T-cell (primary cell): ENCODE measurements at regions not wholly inside any gene's neighbourhood (a gene's known extent, or its start where the extent isn't known, plus 50 kb on each side); places are given as distances from the start of the nearest gene placed in this dataset.

Experiments
- ATAC-seq, 4 experiments: fragments of 200-7000 bp in 3 of 4; fragments of 150-1000 bp in 1 of 4; cut with Tn5 transposase; replicated peaks in 1 of 4; 1 replicate in 3 of 4; 2 replicates in 1 of 4; pipeline ENCODE4 v1.10.0; 2021; ENCODE audit warnings: moderate library complexity in 3 of 4, mild to moderate bottlenecking in 2 of 4, moderate number of reproducible peaks in 1 of 4
- CTCF ChIA-PET, 2 donors: fragments of 300-600 bp; sonication (Branson Sonifier 250); formaldehyde crosslinking; loops; one replicate each; lab custom pipeline; 2022; ENCODE audit warnings: antibody characterized with exemption in 2 of 2; lab: Charles Lee
- POLR2A ChIA-PET, 2 donors: fragments of 300-600 bp; sonication (Branson Sonifier 250); formaldehyde crosslinking; loops; one replicate each; lab custom pipeline; 2022; ENCODE audit warnings: antibody characterized with exemption in 2 of 2; lab: Charles Lee
- DNase-seq, 35 experiments: peaks; one replicate each; pipeline versions ENCODE4 v3.0.0 to v3.0.0-alpha.2; 2013 to 2023
- H3K27ac ChIP-seq: one replicate; pipeline ENCODE4 v1.5.1; 2013; ENCODE audit warnings: low read length
- H3K27me3 ChIP-seq, 2 experiments: replicated peaks in 1 of 2; 1 replicate in 1 of 2; 2 replicates in 1 of 2; pipeline versions ENCODE4 v1.6.1 to v1.7.0; 2013; ENCODE audit warnings: low read length in 1 of 2, mixed read lengths in 1 of 2; ENCODE audit not compliant: control insufficient read depth in 2 of 2, insufficient read depth in 2 of 2; ENCODE audit errors: extremely low read depth in 1 of 2
- H3K36me3 ChIP-seq, 2 donors: 1 replicate in 1 of 2; 2 replicates in 1 of 2; pipeline versions ENCODE4 v1.6.1 to v1.7.0; 2013; ENCODE audit warnings: low read length in 1 of 2; ENCODE audit not compliant: control insufficient read depth in 2 of 2, insufficient read depth in 1 of 2; ENCODE audit errors: extremely low read depth in 1 of 2
- H3K4me1 ChIP-seq, 2 experiments: 1 replicate in 1 of 2; 2 replicates in 1 of 2; pipeline versions ENCODE4 v1.6.1 to v1.7.0; 2013; ENCODE audit warnings: low read length in 2 of 2, mixed read lengths in 1 of 2; ENCODE audit not compliant: insufficient read depth in 2 of 2, control insufficient read depth in 1 of 2; ENCODE audit errors: extremely low read depth in 1 of 2
- H3K4me3 ChIP-seq, 2 donors: 1 replicate in 1 of 2; 2 replicates in 1 of 2; pipeline versions ENCODE4 v1.5.1 to v1.7.0; 2013; ENCODE audit warnings: mild to moderate bottlenecking in 2 of 2, low read length in 1 of 2, moderate library complexity in 1 of 2; ENCODE audit not compliant: control insufficient read depth in 1 of 2; ENCODE audit errors: extremely low read depth in 1 of 2
- H3K9me3 ChIP-seq: 2 replicates; pipeline ENCODE4 v1.7.0; 2013
- H3K27ac Mint-ChIP-seq, 2 donors: one replicate each; pipeline ENCODE4 v1.8.0; 2020 to 2021; ENCODE audit warnings: mild to moderate bottlenecking in 2 of 2, mixed read lengths in 2 of 2
- H3K27me3 Mint-ChIP-seq, 2 donors: one replicate each; pipeline ENCODE4 v1.8.0; 2021 to 2022; ENCODE audit warnings: mixed read lengths in 2 of 2
- H3K36me3 Mint-ChIP-seq: one replicate; pipeline ENCODE4 v1.8.0; 2021; ENCODE audit warnings: mixed read lengths
- H3K4me1 Mint-ChIP-seq, 3 donors: one replicate each; pipeline ENCODE4 v1.8.0; 2020 to 2022; ENCODE audit warnings: mixed read lengths in 3 of 3, mild to moderate bottlenecking in 1 of 3
- H3K4me3 Mint-ChIP-seq, 3 donors: one replicate each; pipeline ENCODE4 v1.8.0; 2020 to 2022; ENCODE audit warnings: mild to moderate bottlenecking in 3 of 3, mixed read lengths in 3 of 3, moderate library complexity in 3 of 3
- H3K9me3 Mint-ChIP-seq, 3 donors: one replicate each; pipeline ENCODE4 v1.8.0; 2020 to 2022; ENCODE audit warnings: mixed read lengths in 3 of 3
- WGBS: methylation state at CpG from one replicate; pipeline ENCODE4 v1.1.5; 2013; ENCODE audit warnings: missing lambda C conversion rate; ENCODE audit not compliant: insufficient coverage; 5-methylcytosine and 5-hydroxymethylcytosine counted together

DNA sequence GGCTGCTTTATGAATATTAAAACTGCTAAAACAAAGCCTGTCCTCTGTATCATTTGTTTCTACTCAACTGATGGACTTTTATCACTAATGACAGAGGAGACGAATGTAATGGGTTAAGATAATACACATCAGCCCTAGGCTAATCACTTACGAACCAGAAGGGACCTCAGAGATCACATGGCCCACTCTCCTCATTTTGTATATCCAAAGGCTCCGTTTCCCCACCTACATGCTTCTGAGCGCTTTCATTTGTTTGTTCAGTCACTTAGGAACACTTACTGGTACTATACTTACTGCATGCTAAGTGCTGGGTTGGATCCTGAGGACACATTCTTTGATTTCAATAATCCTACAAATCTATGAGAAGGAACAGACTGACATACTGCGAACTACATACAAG, 169.3 kb downstream of the CEP135 start:
- WGBS = 100% methylated on average over 1 of the region's 5 CpGs
- no peak overlapping the region for H3K4me3 Mint-ChIP-seq
- POLR2A ChIA-PET = no interaction called here

DNA sequence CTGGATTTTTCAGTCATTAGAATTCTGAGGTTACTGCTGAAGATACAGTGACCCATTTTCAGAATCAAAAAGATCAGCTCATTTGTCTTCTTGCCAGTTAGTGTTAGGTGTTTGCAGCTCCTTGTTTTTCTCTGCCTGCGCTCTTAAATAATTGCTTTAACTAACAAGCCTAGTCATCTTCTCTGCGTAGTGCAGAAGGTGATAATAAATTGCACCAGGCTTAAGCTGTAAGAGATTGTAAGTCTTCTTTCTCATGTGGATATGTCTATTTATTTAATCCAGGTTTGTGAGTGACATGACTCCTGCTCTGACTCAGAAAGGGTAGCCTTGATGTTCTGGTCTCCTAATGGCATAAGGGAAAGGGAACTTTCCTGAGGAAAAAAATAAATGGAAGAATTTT, 167.2 kb downstream of the CEP135 start:
- Mint-ChIP-seq H3K27ac (no peak overlapping the region), H3K36me3 (no peaks in the 10 kb centered on the region), H3K4me3 (no peak overlapping the region), H3K27me3 (no peaks in the 10 kb centered on the region), H3K9me3 (no peaks in the 10 kb centered on the region), H3K4me1 (peaks cover 0 to 5% (median 2%) of the 10 kb centered on the region in 3 donors)
- WGBS = no CpG with 5 or more reads among the region's 2 CpGs
- Histone ChIP-seq H3K27me3 (no peaks in the 10 kb centered on the region), H3K4me1 (no peaks in the 10 kb centered on the region), H3K27ac (no peak overlapping the region), H3K9me3 (no peaks in the 10 kb centered on the region), H3K36me3 (no peaks in the 10 kb centered on the region), H3K4me3 (no peak overlapping the region)
- DNase-seq (no peak), ATAC-seq (no peak)
- ChIA-PET POLR2A (no interaction called here), CTCF (no interaction called here)

More for the DNA sequence above, 169.3 kb downstream of the CEP135 start:
- no peak for DNase-seq
- no peaks in the 10 kb centered on the region for H3K36me3 ChIP-seq
- Mint-ChIP-seq H3K36me3 (no peaks in the 10 kb centered on the region), H3K27me3 (peaks cover 0 to 1% of the 10 kb centered on the region in 2 donors), H3K9me3 (no peaks in the 10 kb centered on the region), H3K27ac (no peak overlapping the region), H3K4me1 (peaks cover 0 to 5% (median 2%) of the 10 kb centered on the region in 3 donors)
- H3K9me3 ChIP-seq = no peaks in the 10 kb centered on the region
- H3K27me3 ChIP-seq = no peaks in the 10 kb centered on the region
- CTCF ChIA-PET = no interaction called here
- no peaks in the 10 kb centered on the region for H3K4me1 ChIP-seq
- H3K27ac ChIP-seq = no peak overlapping the region
- H3K4me3 ChIP-seq = no peak overlapping the region
- ATAC-seq = no peak

- H3K4me1 Mint-ChIP-seq = peaks cover 0 to 5% (median 2%) of the 10 kb centered on the region in 3 donors
- H3K27me3 Mint-ChIP-seq = peaks cover 0 to 4% of the 10 kb centered on the region in 2 donors
- no peaks in the 10 kb centered on the region for H3K9me3 ChIP-seq
- CTCF ChIA-PET = interaction anchor here in 1 of 2 donors (0.7 kb wide), 1 partner anchor 43 kb away, joined by 3 read pairs; no protein-coding TSS in a partner anchor
- POLR2A ChIA-PET = no interaction called here
- H3K36me3 ChIP-seq = no peaks in the 10 kb centered on the region
- H3K27me3 ChIP-seq = no peaks in the 10 kb centered on the region
- no peak overlapping the region for H3K4me3 ChIP-seq
- H3K27ac Mint-ChIP-seq = no peak overlapping the region
- H3K9me3 Mint-ChIP-seq = no peaks in the 10 kb centered on the region
- WGBS = 20% methylated on average over 1 of the region's 4 CpGs
- DNase-seq (no peak), ATAC-seq (no peak)
- H3K27ac ChIP-seq = no peak overlapping the region
- H3K4me3 Mint-ChIP-seq = no peak overlapping the region
- H3K4me1 ChIP-seq = no peaks in the 10 kb centered on the region
- H3K36me3 Mint-ChIP-seq = no peaks in the 10 kb centered on the region
Measured at GRCh38 chr4:56112377-56112776, 163.6 kb downstream of the CEP135 start.

GRCh38 chr4:56106180-56107147, 157.7 kb downstream of the CEP135 start:
- no peaks in the 10 kb centered on the region for H3K4me1 Mint-ChIP-seq
- H3K9me3 Mint-ChIP-seq = no peaks in the 10 kb centered on the region
- ChIA-PET CTCF (interaction anchor here in 1 of 2 donors (0.6 kb wide), 1 partner anchor 835 kb away, joined by 3 read pairs; no protein-coding TSS in a partner anchor), POLR2A (no interaction called here)
- Histone ChIP-seq H3K9me3 (no peaks in the 10 kb centered on the region), H3K36me3 (no peaks in the 10 kb centered on the region), H3K4me3 (no peak overlapping the region), H3K4me1 (no peaks in the 10 kb centered on the region), H3K27ac (no peak overlapping the region), H3K27me3 (no peaks in the 10 kb centered on the region)
- no peak overlapping the region for H3K4me3 Mint-ChIP-seq
- peaks cover 0 to 4% of the 10 kb centered on the region in 2 donors for H3K27me3 Mint-ChIP-seq
- no peaks in the 10 kb centered on the region for H3K36me3 Mint-ChIP-seq
- WGBS = 93% methylated on average over 2 of the region's 11 CpGs
- ATAC-seq = no peak
- H3K27ac Mint-ChIP-seq = no peak overlapping the region
- DNase-seq = no peak

- no peak for ATAC-seq
- no peaks in the 10 kb centered on the region for H3K27me3 Mint-ChIP-seq
Measured at GRCh38 chr4:56104188-56104587, 155.4 kb downstream of the CEP135 start.

DNA sequence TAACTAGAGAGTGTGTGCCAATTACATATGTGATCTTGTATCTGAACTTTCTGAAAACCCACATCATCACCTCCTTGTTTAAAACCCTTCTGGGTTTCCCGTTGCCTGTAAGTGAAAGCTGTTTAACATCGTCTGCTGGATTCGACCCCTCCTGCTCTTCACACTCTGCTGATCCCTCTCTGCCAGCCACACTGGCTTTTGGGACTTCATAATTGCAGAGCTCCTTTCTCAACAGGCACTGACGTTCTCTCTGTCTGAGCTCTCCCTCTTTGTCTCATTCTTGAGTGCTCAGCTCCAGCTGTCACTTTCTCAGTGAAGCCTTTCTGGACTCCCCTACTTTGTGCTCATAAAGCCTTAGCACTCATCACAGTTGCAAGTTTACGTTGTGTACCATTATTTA, 153.9 kb downstream of the CEP135 start:
- no peak overlapping the region for H3K27ac Mint-ChIP-seq

More at GRCh38 chr4:56104188-56104587, 155.4 kb downstream of the CEP135 start:
- Histone ChIP-seq H3K27me3 (no peaks in the 10 kb centered on the region), H3K9me3 (no peaks in the 10 kb centered on the region), H3K27ac (no peak overlapping the region), H3K36me3 (no peaks in the 10 kb centered on the region), H3K4me3 (no peak overlapping the region), H3K4me1 (no peaks in the 10 kb centered on the region)
- no peak overlapping the region for H3K27ac Mint-ChIP-seq
- CTCF ChIA-PET = no interaction called here
- WGBS = 56% methylated on average over 1 of the region's 3 CpGs
- POLR2A ChIA-PET = no interaction called here
- no peaks in the 10 kb centered on the region for H3K9me3 Mint-ChIP-seq
- H3K4me1 Mint-ChIP-seq = no peaks in the 10 kb centered on the region
- no peak for DNase-seq
- H3K4me3 Mint-ChIP-seq = no peak overlapping the region
- no peaks in the 10 kb centered on the region for H3K36me3 Mint-ChIP-seq

More for the DNA sequence above, 153.9 kb downstream of the CEP135 start:
- DNase-seq (no peak), ATAC-seq (peak in 1 of 4 experiments; percentile 15)
- WGBS = 87% methylated on average over 4 of the region's 5 CpGs
- ChIA-PET POLR2A (no interaction called here), CTCF (no interaction called here)
- no peaks in the 10 kb centered on the region for H3K9me3 ChIP-seq
- Mint-ChIP-seq H3K27me3 (no peaks in the 10 kb centered on the region), H3K9me3 (no peaks in the 10 kb centered on the region), H3K36me3 (no peaks in the 10 kb centered on the region), H3K4me1 (no peaks in the 10 kb centered on the region), H3K4me3 (no peak overlapping the region)
- no peak overlapping the region for H3K4me3 ChIP-seq
- no peak overlapping the region for H3K27ac ChIP-seq
- no peaks in the 10 kb centered on the region for H3K27me3 ChIP-seq
- no peaks in the 10 kb centered on the region for H3K36me3 ChIP-seq
- no peaks in the 10 kb centered on the region for H3K4me1 ChIP-seq
